ENCODE measurements at regions not wholly inside any gene's neighbourhood (a gene's known extent, or its start where the extent isn't known, plus 50 kb on each side); places are given as distances from the start of the nearest gene placed in this dataset.

DNA sequence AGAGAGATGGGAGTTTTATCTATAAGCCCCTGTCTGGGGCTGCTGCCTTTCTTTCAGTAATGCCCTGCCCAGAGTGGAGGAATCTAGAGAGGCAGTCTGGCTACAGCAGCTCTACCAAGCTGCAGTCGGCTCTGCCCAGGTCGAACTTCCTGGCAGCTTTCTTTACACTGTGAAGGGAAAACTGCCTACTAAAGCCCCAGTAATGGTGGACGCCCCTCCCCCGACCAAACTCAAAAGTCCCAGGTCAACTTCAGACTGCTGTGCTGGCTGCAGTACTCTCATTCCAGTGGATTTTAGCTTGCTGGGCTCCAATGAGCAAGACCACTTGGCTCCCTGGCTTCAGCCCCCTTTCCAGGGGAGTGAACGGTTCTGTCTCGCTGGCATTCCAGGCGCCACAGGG lies 65.9 kb upstream of the RARB start:
- TF ChIP-seq, protein P1, sequence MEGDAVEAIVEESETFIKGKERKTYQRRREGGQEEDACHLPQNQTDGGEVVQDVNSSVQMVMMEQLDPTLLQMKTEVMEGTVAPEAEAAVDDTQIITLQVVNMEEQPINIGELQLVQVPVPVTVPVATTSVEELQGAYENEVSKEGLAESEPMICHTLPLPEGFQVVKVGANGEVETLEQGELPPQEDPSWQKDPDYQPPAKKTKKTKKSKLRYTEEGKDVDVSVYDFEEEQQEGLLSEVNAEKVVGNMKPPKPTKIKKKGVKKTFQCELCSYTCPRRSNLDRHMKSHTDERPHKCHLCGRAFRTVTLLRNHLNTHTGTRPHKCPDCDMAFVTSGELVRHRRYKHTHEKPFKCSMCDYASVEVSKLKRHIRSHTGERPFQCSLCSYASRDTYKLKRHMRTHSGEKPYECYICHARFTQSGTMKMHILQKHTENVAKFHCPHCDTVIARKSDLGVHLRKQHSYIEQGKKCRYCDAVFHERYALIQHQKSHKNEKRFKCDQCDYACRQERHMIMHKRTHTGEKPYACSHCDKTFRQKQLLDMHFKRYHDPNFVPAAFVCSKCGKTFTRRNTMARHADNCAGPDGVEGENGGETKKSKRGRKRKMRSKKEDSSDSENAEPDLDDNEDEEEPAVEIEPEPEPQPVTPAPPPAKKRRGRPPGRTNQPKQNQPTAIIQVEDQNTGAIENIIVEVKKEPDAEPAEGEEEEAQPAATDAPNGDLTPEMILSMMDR (IDR thresholded peaks at IDR 0.05; ENCODE audit: low read depth, low read length): no peak
- TF ChIP-seq POLR2A (IDR thresholded peaks at IDR 0.05; ENCODE audit: extremely low read depth, insufficient read length): no peak

Data from NB4 (cell line).